GM12865 (cell line): ENCODE measurements at regions not wholly inside any gene's neighbourhood (a gene's known extent, or its start where the extent isn't known, plus 50 kb on each side); places are given as distances from the start of the nearest gene placed in this dataset.

ENCODE experiments used
- DNase-seq: peaks from one replicate; pipeline ENCODE4 v3.0.0; 2010; ENCODE audit warnings: low read depth
- H3K4me3 ChIP-seq: 2 replicates; pipeline ENCODE4 v1.5.1; 2011; ENCODE audit warnings: mild to moderate bottlenecking, low read depth, low read length, control low read depth
- CTCF ChIP-seq: IDR thresholded peaks from 2 replicates; pipeline ENCODE4 v1.5.1; 2011; ENCODE audit warnings: low read length, control low read depth, low read depth, inconsistent platforms; ENCODE audit not compliant: insufficient read depth; ENCODE audit errors: missing control alignments

- no peak for DNase-seq
- TF ChIP-seq CTCF: no peak
- H3K4me3 ChIP-seq: no peak overlapping the region
Observed at GRCh38 chr2:43164686-43165085, 61.7 kb downstream of the ZFP36L2 start.

GRCh38 chr2:43163584-43164270 is 62.7 kb downstream of the ZFP36L2 start:
- no peak overlapping the region for H3K4me3 ChIP-seq
- TF ChIP-seq CTCF: no peak
- no peak for DNase-seq

GRCh38 chr2:43162511-43162776 is 64.0 kb downstream of the ZFP36L2 start:
- H3K4me3 ChIP-seq: no peak overlapping the region
- DNase-seq: no peak
- TF ChIP-seq CTCF: no peak

- no peak overlapping the region for H3K4me3 ChIP-seq
- TF ChIP-seq CTCF: no peak
- no peak for DNase-seq
Observed at GRCh38 chr2:43161650-43162510, 64.5 kb downstream of the ZFP36L2 start.

- no peak for TF ChIP-seq CTCF
- H3K4me3 ChIP-seq: no peak overlapping the region
- DNase-seq: no peak
Observed at GRCh38 chr2:43160778-43161177, 65.6 kb downstream of the ZFP36L2 start.

GRCh38 chr2:43159797-43160196 is 66.6 kb downstream of the ZFP36L2 start:
- TF ChIP-seq CTCF: no peak
- no peak overlapping the region for H3K4me3 ChIP-seq
- DNase-seq: no peak
